Adrenal gland (tissue), 5 donors: ENCODE measurements at regions not wholly inside any gene's neighbourhood (a gene's known extent, or its start where the extent isn't known, plus 50 kb on each side); places are given as distances from the start of the nearest gene placed in this dataset.

Source experiments
- POLR2A ChIP-seq, 2 donors: fragments of 450-650 bp; IDR thresholded peaks; one replicate each; pipeline ENCODE4 v1.6.1; 2017; ENCODE audit warnings: antibody characterized with exemption in 2 of 2, mild to moderate bottlenecking in 2 of 2, moderate library complexity in 1 of 2
- TF ChIP-seq, protein P1 (sequence below), 6 experiments: fragments of 450-650 bp in 4 of 6; fragments of 200-600 bp in 2 of 6; sonication (generic) in 1 of 6; IDR thresholded peaks; 1 replicate in 5 of 6; 2 replicates in 1 of 6; pipeline versions ENCODE4 v1.5.1 to v1.8.0; 2016 to 2021; ENCODE audit warnings: antibody characterized with exemption in 6 of 6, mild to moderate bottlenecking in 2 of 6, moderate library complexity in 1 of 6
- donor health status: DM: no; HTN: no; CAD: no.

GRCh38 chr13:22758245-22758644 is 422.5 kb upstream of the SGCG start:
- TF ChIP-seq, protein P1, sequence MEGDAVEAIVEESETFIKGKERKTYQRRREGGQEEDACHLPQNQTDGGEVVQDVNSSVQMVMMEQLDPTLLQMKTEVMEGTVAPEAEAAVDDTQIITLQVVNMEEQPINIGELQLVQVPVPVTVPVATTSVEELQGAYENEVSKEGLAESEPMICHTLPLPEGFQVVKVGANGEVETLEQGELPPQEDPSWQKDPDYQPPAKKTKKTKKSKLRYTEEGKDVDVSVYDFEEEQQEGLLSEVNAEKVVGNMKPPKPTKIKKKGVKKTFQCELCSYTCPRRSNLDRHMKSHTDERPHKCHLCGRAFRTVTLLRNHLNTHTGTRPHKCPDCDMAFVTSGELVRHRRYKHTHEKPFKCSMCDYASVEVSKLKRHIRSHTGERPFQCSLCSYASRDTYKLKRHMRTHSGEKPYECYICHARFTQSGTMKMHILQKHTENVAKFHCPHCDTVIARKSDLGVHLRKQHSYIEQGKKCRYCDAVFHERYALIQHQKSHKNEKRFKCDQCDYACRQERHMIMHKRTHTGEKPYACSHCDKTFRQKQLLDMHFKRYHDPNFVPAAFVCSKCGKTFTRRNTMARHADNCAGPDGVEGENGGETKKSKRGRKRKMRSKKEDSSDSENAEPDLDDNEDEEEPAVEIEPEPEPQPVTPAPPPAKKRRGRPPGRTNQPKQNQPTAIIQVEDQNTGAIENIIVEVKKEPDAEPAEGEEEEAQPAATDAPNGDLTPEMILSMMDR (IDR thresholded peaks at IDR 0.05): no peak
- no peak for TF ChIP-seq POLR2A (IDR thresholded peaks at IDR 0.05)
